Stimulated activated CD4-positive, alpha-beta T cell treated with anti-CD3 and anti-CD28 coated beads, Interleukin-12 subunit alpha, Interleukin-12 subunit beta, amount 100 ng/mL, for 24 hours (primary cell): ENCODE measurements at regions not wholly inside any gene's neighbourhood (a gene's known extent, or its start where the extent isn't known, plus 50 kb on each side); places are given as distances from the start of the nearest gene placed in this dataset.
"Not testable (repeated sequence)": the region's sequence is repeated elsewhere in the genome, so short reads cannot be mapped to it uniquely, and the experiment has no call there.

Source experiments
- DNase-seq, 2 experiments: peaks; one replicate each; pipeline ENCODE4 v3.0.0-alpha.2; 2020; ENCODE audit warnings: low read depth in 2 of 2

GRCh38 chr2:236632295-236633218 is 62.9 kb downstream of the ACKR3 start:
- DNase-seq: no peak

- no peak for DNase-seq
Measured at GRCh38 chr2:236633219-236633570, 63.6 kb downstream of the ACKR3 start.

GRCh38 chr2:236633775-236634560 is 64.3 kb downstream of the ACKR3 start:
- no peak for DNase-seq

GRCh38 chr2:236636261-236636660 is 66.6 kb downstream of the ACKR3 start:
- no peak for DNase-seq

- no peak for DNase-seq
Measured at GRCh38 chr2:236636714-236637470, 67.3 kb downstream of the ACKR3 start.

- no peak for DNase-seq
Measured at GRCh38 chr2:236637686-236638569, 68.3 kb downstream of the ACKR3 start.

- DNase-seq: no peak
Measured at GRCh38 chr2:236638707-236639106, 69.1 kb downstream of the ACKR3 start.

GRCh38 chr2:236639461-236640235 is 70.0 kb downstream of the ACKR3 start:
- no peak for DNase-seq

GRCh38 chr2:236641051-236641726 is 71.6 kb downstream of the ACKR3 start:
- no peak for DNase-seq

GRCh38 chr2:236642125-236642524 is 72.5 kb downstream of the ACKR3 start:
- DNase-seq: no peak

- no peak for DNase-seq
Measured at GRCh38 chr2:236642584-236643291, 73.1 kb downstream of the ACKR3 start.

- no peak for DNase-seq
Measured at GRCh38 chr2:236643480-236643879, 73.9 kb downstream of the ACKR3 start.

- no peak for DNase-seq
Measured at GRCh38 chr2:236644067-236644466, 74.4 kb downstream of the ACKR3 start.

- DNase-seq: no peak
Measured at GRCh38 chr2:236644502-236644911, 74.9 kb downstream of the ACKR3 start.

GRCh38 chr2:236645141-236645540 is 75.5 kb downstream of the ACKR3 start:
- not testable (repeated sequence) for DNase-seq

GRCh38 chr2:236646441-236646840 is 76.8 kb downstream of the ACKR3 start:
- DNase-seq: no peak

GRCh38 chr2:236646871-236647270 is 77.2 kb downstream of the ACKR3 start:
- no peak for DNase-seq

GRCh38 chr2:236647621-236648020 is 78.0 kb downstream of the ACKR3 start:
- DNase-seq: no peak

GRCh38 chr2:236653863-236654262 is 84.2 kb downstream of the ACKR3 start:
- no peak for DNase-seq
